Loucy (cell line): ENCODE measurements at regions not wholly inside any gene's neighbourhood (a gene's known extent, or its start where the extent isn't known, plus 50 kb on each side); places are given as distances from the start of the nearest gene placed in this dataset.

Source experiments
- H2AFZ ChIP-seq: fragments of 200-600 bp; sonication (generic); 2 replicates; pipeline ENCODE4 v1.6.0; 2016; ENCODE audit warnings: antibody characterized with exemption, mild to moderate bottlenecking, low read length, moderate library complexity
- H3F3A ChIP-seq: fragments of 200-600 bp; 2 replicates; pipeline ENCODE4 v1.6.0; 2016; ENCODE audit warnings: antibody characterized with exemption, low read depth, mild to moderate bottlenecking
- H3K27me3 ChIP-seq: fragments of 200-600 bp; sonication (generic); 2 replicates; pipeline ENCODE4 v1.6.1; 2014; ENCODE audit warnings: low read length, mild to moderate bottlenecking; ENCODE audit not compliant: insufficient read depth, poor library complexity, severe bottlenecking
- H3K36me3 ChIP-seq: fragments of 200-600 bp; sonication (generic); 2 replicates; pipeline ENCODE4 v1.6.1; 2016; ENCODE audit warnings: low read length; ENCODE audit not compliant: insufficient read depth
- H3K4me1 ChIP-seq: fragments of 200-600 bp; sonication (generic); 2 replicates; pipeline ENCODE4 v1.5.1; 2014; ENCODE audit warnings: low read length, mild to moderate bottlenecking; ENCODE audit not compliant: insufficient read depth, poor library complexity, severe bottlenecking
- H3K4me2 ChIP-seq: fragments of 200-600 bp; sonication (generic); 2 replicates; pipeline ENCODE4 v1.6.0; 2014; ENCODE audit warnings: antibody characterized with exemption, low read length, low read depth, mild to moderate bottlenecking; ENCODE audit not compliant: poor library complexity, severe bottlenecking
- H3K4me3 ChIP-seq: fragments of 200-600 bp; sonication (generic); 2 replicates; pipeline ENCODE4 v1.5.1; 2014; ENCODE audit warnings: low read length, mild to moderate bottlenecking, mixed read lengths; ENCODE audit not compliant: poor library complexity, severe bottlenecking
- H3K79me2 ChIP-seq: fragments of 200-600 bp; sonication (generic); 2 replicates; pipeline ENCODE4 v1.6.1; 2014; ENCODE audit warnings: low read length; ENCODE audit not compliant: insufficient read depth
- H3K9ac ChIP-seq: fragments of 200-600 bp; sonication (generic); 2 replicates; pipeline ENCODE4 v1.6.0; 2014; ENCODE audit warnings: mild to moderate bottlenecking, low read depth, low read length, moderate library complexity; ENCODE audit not compliant: poor library complexity, severe bottlenecking
- H3K9me2 ChIP-seq: fragments of 200-600 bp; sonication (generic); replicated peaks from 2 replicates; pipeline ENCODE4 v1.6.1; 2016; ENCODE audit warnings: low read depth, low read length, mixed read lengths
- H3K9me3 ChIP-seq: fragments of 200-600 bp; sonication (generic); 2 replicates; pipeline ENCODE4 v1.6.1; 2014; ENCODE audit warnings: mild to moderate bottlenecking, antibody characterized with exemption, low read length, low read depth; ENCODE audit not compliant: insufficient read depth
- H4K20me1 ChIP-seq: fragments of 200-600 bp; sonication (generic); 2 replicates; pipeline ENCODE4 v1.6.0; 2014; ENCODE audit warnings: antibody characterized with exemption, low read length, mild to moderate bottlenecking; ENCODE audit not compliant: insufficient read depth, poor library complexity, severe bottlenecking
- CTCF ChIP-seq: fragments of 200-600 bp; sonication (generic); conservative IDR thresholded peaks from 2 replicates; pipeline ENCODE4 v1.5.1; 2014; ENCODE audit warnings: mild to moderate bottlenecking, antibody characterized with exemption, low read length
- EZH2phosphoT487 ChIP-seq: fragments of 200-600 bp; IDR thresholded peaks from 2 replicates; pipeline ENCODE4 v1.6.1; 2018; ENCODE audit warnings: antibody characterized with exemption, mild to moderate bottlenecking, moderate library complexity, borderline replicate concordance

DNA sequence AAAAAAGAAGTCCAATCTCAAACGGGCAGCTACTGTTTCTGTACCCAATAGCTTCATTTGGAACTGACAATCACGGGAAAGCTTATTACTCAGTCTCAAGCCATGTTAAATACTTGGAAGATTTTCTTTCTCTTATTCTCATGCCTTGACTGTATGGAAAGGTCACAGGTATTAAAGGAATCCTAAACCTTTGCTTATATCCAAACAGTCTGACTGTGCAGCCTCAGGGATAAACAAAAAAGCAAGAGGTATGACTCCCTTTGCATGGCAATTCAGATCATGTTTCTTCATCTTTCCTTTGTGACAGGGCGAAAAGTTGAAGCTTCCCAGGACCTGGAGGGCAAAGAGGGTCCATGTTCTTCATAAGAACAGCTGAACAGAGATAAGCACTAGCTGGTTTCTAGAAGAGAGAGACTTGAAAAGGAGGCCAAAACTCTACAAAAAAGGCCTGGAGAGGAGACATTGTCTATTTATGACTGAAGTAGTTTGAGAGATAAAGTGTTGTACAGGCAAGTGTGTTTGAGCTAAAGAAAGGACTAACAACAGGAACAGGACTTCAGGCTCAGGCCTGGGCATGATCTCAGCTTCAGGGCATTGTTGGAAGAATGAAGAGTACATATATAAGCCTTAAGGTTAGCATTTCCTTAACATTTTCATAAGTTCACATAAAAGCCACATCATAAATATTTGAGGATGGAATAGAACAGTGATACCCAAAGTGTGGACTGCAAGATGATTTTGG, 231.0 kb upstream of the THRB start:
- no peaks in the 10 kb centered on the region for H3K79me2 ChIP-seq
- no peaks in the 10 kb centered on the region for H3K4me1 ChIP-seq
- H3K27me3 ChIP-seq = no peaks in the 10 kb centered on the region
- TF ChIP-seq CTCF = no peak
- no peak for TF ChIP-seq EZH2phosphoT487
- H4K20me1 ChIP-seq = no peaks in the 10 kb centered on the region
- H2AFZ ChIP-seq = no peak overlapping the region
- no peak overlapping the region for H3K9ac ChIP-seq
- no peaks in the 10 kb centered on the region for H3K9me3 ChIP-seq
- no peaks in the 10 kb centered on the region for H3F3A ChIP-seq
- H3K4me3 ChIP-seq = no peak overlapping the region
- no peaks in the 10 kb centered on the region; the same call in 1 of the 2 replicates for H3K9me2 ChIP-seq
- H3K36me3 ChIP-seq = no peaks in the 10 kb centered on the region
- no peak overlapping the region for H3K4me2 ChIP-seq

- Histone ChIP-seq H3K9me2 (no peaks in the 10 kb centered on the region; the same call in 1 of the 2 replicates), H4K20me1 (no peaks in the 10 kb centered on the region), H3K79me2 (no peaks in the 10 kb centered on the region), H3K9me3 (no peaks in the 10 kb centered on the region), H3K4me2 (no peak overlapping the region), H3K27me3 (no peaks in the 10 kb centered on the region), H3K4me1 (no peaks in the 10 kb centered on the region), H3F3A (no peaks in the 10 kb centered on the region), H3K36me3 (no peaks in the 10 kb centered on the region), H2AFZ (no peak overlapping the region), H3K4me3 (no peak overlapping the region), H3K9ac (no peak overlapping the region)
- TF ChIP-seq CTCF = no peak
- TF ChIP-seq EZH2phosphoT487 = no peak
Observed at GRCh38 chr3:24726423-24726822, 231.8 kb upstream of the THRB start.

GRCh38 chr3:24730173-24730572, 235.5 kb upstream of the THRB start:
- no peaks in the 10 kb centered on the region for H4K20me1 ChIP-seq
- no peaks in the 10 kb centered on the region for H3K4me1 ChIP-seq
- H3K27me3 ChIP-seq = no peaks in the 10 kb centered on the region
- no peak overlapping the region for H3K4me2 ChIP-seq
- no peak for TF ChIP-seq CTCF
- TF ChIP-seq EZH2phosphoT487 = no peak
- no peak overlapping the region for H3K4me3 ChIP-seq
- H3K9me3 ChIP-seq = no peaks in the 10 kb centered on the region
- H3K9ac ChIP-seq = no peak overlapping the region
- no peaks in the 10 kb centered on the region for H3K79me2 ChIP-seq
- no peak overlapping the region for H2AFZ ChIP-seq
- no peaks in the 10 kb centered on the region; the same call in 1 of the 2 replicates for H3K9me2 ChIP-seq
- H3K36me3 ChIP-seq = no peaks in the 10 kb centered on the region
- no peaks in the 10 kb centered on the region for H3F3A ChIP-seq
